C4-2B (cell line): ENCODE measurements at regions not wholly inside any gene's neighbourhood (a gene's known extent, or its start where the extent isn't known, plus 50 kb on each side); places are given as distances from the start of the nearest gene placed in this dataset.

Experiments
- H3K27ac ChIP-seq: fragments of 450-650 bp; 2 replicates; pipeline ENCODE4 v1.5.1; 2017
- CTCF ChIP-seq: fragments of 450-650 bp; conservative IDR thresholded peaks from 2 replicates; pipeline ENCODE4 v1.5.1; 2017; ENCODE audit warnings: mild to moderate bottlenecking
- ZFX ChIP-seq: fragments of 450-650 bp; IDR thresholded peaks from 2 replicates; pipeline ENCODE4 v1.6.1; 2017

DNA sequence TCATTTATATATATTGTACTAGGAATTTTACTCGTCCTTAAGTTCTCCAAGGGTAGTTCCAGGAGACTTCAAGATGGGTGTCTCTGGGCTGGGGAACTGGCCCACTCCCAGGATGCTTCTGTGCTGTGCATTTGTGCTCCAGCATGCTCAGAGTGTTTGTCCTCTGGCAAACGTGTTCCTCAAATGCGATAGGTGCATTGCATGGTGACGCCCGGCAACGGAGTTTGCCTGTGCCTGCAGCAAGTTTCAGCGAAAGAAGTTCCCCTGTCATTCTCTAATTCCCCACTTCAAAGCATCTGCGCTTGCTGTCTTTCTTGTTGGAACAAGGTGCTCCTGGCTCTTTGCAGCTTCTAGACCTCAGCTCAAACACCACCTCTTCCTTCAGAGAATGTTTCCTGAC lies 465.1 kb downstream of the GALR1 start:
- TF ChIP-seq ZFX (no peak), CTCF (no peak)
- H3K27ac ChIP-seq: no peak overlapping the region

- H3K27ac ChIP-seq: no peak overlapping the region
- TF ChIP-seq CTCF (no peak), ZFX (no peak)
Observed at GRCh38 chr18:77716282-77716681, 466.6 kb downstream of the GALR1 start.

- H3K27ac ChIP-seq: no peak overlapping the region
- TF ChIP-seq ZFX: no peak
- peak; percentile 40 for TF ChIP-seq CTCF
Observed at GRCh38 chr18:77733292-77733903, 483.8 kb downstream of the GALR1 start.

GRCh38 chr18:77736842-77737241 lies 487.2 kb downstream of the GALR1 start:
- H3K27ac ChIP-seq: no peak overlapping the region

DNA sequence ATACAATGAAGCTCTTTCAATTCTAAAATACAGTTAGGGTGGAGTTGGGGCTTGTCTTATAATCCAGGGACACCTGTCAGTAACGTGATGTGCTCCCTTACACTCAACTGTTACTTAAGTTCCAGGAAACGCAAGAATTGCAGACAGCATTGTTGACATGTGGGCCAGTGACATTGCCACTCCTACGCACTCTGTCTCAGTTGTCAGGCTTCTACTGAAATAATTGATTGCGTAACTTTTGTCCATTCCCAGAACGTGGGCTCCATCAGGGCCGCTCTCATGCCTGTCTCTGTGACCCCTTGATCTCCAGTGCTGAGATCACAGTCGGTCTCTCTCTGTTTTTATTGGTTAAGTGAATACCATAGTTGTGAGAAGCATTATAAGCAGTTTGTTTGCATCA lies 487.8 kb downstream of the GALR1 start:
- TF ChIP-seq ZFX: no peak
- TF ChIP-seq CTCF: no peak

More at GRCh38 chr18:77736842-77737241, 487.2 kb downstream of the GALR1 start:
- TF ChIP-seq CTCF (no peak), ZFX (no peak)

GRCh38 chr18:77749089-77749488 lies 499.4 kb downstream of the GALR1 start:
- TF ChIP-seq ZFX (no peak), CTCF (peak; percentile 89)

More for the DNA sequence above, 487.8 kb downstream of the GALR1 start:
- no peak overlapping the region for H3K27ac ChIP-seq

DNA sequence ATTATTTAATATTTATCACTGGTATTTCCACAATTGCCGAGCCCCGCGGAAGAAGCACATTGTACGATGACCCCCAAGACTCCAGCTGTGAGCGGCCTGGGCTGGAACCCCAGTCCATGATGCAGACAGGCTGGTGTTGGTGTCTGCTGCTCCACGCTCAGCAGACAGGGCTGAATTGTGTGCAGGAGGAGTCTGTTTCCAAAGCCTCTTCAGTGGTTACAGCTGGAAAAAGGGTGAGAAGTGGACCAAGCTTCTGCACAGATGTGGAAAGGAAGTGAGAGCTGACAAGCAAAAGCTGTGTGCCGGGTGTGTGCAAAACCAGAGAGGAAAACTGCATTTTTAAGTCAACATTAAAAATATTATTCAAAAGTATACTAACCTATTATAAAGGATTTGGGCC lies 500.4 kb downstream of the GALR1 start:
- no peak overlapping the region for H3K27ac ChIP-seq
- no peak for TF ChIP-seq CTCF
- no peak for TF ChIP-seq ZFX

More at GRCh38 chr18:77749089-77749488, 499.4 kb downstream of the GALR1 start:
- no peak overlapping the region for H3K27ac ChIP-seq
